NCI-H2227 (cell line): ENCODE measurements at regions not wholly inside any gene's neighbourhood (a gene's known extent, or its start where the extent isn't known, plus 50 kb on each side); places are given as distances from the start of the nearest gene placed in this dataset.

Experiments used
- DNase-seq: peaks from one replicate; lab custom pipeline; 2025; ENCODE audit not compliant: unreplicated experiment; lab: John Stamatoyannopoulos, UW

- no peak for DNase-seq
Observed at GRCh38 chr5:54367844-54368243, 57.5 kb upstream of the ARL15 start.

- no peak for DNase-seq
Observed at GRCh38 chr5:54366707-54367106, 56.3 kb upstream of the ARL15 start.

GRCh38 chr5:54363669-54364068 lies 53.3 kb upstream of the ARL15 start:
- DNase-seq = no peak

- no peak for DNase-seq
Observed at GRCh38 chr5:54362992-54363625, 52.7 kb upstream of the ARL15 start.

- DNase-seq = no peak
Observed at GRCh38 chr5:54362434-54362833, 52.1 kb upstream of the ARL15 start.

GRCh38 chr5:54361691-54362411 lies 51.5 kb upstream of the ARL15 start:
- DNase-seq = no peak

GRCh38 chr5:54360925-54361662 lies 50.7 kb upstream of the ARL15 start:
- no peak for DNase-seq
